HG03565 (cell line): ENCODE measurements at regions not wholly inside any gene's neighbourhood (a gene's known extent, or its start where the extent isn't known, plus 50 kb on each side); places are given as distances from the start of the nearest gene placed in this dataset.

ENCODE experiments used
- ATAC-seq: cut with Tn5 transposase; IDR thresholded peaks from one replicate; pipeline ENCODE4 v1.9.1; 2021; ENCODE audit warnings: mild to moderate bottlenecking, moderate library complexity; ENCODE audit not compliant: unreplicated experiment

DNA sequence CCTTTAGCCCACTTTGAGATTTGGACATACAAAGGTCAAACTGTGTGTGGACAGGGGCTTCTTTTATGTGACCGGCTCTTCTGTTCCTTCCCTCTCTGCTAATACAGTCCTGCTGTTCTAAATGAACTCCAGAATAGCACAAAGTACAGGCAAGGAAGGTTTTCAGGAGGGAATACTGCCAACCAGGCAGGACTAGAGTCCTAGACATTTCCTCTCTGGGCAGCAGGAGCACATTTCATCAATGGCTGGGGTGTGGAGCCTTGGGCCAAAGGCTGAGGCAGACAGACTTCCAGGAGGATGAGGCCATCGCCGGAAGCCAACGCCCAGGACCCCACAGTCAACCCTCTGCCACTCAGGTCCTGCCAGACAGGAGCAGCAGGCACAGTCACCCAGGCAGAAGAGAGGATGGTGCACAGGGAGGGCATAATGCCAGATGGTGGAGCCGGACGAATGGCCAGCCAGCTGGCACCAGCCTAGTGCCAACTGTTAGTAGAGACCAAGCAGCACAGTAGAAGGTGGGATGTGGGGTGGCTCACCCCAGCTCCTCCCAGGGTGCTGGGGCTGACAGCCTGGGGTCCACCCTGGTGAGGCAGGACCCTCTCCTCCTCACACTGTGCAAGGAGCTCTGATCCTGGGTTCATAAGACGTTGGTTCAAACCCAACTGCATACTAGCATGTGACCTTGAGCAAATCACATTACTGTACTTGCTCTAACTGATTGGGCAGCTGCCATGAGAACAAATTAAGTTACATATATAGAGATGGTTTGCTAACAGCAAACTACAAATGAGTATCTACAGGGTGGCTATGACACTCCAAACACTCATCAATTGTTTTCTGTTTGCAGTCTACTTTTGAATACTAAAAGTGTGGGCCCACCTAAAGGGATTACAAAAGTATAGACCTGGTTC is 410.7 kb downstream of the SIPA1L2 start:
- ATAC-seq = no peak

DNA sequence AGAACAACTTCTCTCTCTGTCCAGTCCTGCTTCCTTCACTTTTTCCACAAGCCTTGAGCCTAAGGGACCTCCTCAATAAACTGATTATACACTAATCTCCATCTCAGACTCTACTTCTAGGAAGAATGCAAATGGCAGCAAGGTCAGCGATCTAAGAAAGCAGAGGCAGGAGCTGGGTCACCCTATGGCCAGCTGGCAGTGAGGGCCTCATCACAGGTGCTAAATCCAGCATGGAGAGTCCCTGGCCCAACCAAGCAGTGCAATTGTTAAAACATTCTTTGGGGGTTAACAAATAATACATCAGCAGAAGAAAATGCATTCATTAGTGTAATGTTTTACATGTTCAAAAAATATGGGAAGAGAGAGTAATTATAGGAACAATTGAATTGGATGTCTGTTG is 416.0 kb downstream of the SIPA1L2 start:
- ATAC-seq = no peak

DNA sequence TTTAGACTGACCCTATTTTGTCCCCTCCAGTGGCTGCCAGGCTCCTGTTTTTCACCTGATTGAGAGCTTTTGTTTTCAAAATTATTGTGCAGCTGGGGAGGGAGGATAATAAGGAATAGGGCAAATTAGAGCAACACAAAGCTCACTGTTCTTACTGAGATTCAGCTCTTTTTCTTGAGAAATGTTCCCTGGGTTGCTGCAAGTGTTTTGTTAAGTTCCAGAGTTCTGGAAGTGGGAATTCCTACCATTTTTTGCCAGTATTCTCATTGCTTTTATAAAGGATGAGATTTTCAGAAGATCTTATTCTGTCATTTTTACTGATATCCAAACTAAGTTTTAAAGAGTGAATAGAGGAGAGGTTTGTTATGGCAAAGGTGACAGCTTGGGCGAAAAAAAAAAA is 417.7 kb downstream of the SIPA1L2 start:
- no peak for ATAC-seq

DNA sequence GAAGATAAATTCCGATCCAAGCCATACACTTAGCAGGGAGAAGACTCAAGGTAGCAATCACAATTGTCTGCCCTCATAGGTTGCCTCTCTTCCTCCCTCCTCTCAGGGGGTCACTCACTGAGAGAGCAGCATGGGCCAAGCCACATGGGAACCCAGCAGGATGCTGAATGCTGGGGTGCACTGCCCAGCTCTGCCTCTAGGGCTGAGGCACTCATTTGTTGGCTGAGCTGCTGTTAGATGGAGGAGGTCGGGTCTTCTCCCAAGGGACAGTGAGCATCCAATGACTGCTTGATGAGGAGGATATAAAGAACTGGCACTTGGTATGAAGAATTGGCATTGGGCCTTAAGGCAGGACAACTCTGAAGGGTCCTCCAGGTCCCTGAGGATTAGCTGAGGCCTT is 418.8 kb downstream of the SIPA1L2 start:
- peak; percentile 56 for ATAC-seq

DNA sequence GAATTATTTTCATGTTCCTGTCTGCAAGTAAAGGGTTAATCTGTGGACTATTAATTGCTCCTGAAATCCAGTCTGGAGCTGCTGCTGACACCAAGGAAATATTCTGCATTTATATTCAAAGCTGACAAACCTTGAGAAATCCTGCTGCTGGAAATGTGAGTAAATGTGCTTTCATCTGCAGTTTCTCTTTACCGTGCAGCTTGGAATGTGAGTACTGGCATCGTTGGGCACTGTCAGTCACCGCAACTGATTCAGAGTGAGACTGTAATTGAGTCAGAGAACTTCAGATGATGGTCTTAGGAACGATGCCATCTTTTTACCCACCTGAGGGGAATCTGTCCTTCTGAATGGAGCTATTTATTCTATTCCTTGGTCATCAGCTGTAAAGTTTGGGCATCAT is 420.6 kb downstream of the SIPA1L2 start:
- no peak for ATAC-seq

DNA sequence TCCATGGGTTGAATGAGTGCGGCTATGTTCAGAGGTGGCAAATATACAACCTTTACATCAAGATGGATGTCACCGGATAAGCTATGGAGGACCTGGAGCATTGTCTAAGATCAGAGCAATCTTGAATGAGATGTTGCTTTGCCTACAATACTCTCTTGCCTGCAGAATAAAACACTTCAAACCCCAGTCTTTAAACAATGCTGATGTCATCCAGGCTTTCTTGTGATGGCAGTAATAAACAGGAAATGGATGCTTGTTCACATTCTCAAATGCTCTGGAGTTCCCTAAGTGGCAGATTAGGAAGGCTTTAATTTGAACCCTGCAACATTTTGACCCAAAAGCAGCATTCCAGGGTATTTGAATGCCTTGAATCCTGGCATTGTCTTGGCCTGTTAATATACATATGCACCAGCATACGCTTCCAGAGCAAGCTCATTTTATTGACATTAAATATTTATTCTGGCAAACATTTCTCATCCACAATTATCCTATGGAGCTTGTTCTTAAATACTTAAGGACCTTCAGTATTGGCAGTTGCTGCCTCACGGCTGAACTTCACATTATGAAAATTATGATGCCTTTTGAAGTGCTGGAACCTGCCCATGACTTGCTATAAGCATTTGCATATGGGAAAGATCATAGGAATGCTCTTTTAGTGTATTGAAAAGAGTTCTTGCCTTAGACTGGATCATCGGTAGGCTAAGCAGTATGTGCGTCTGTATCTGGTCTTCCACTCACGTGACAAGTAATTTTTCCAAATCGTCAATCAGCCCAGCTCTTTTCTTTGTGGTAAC is 422.7 kb downstream of the SIPA1L2 start:
- no peak for ATAC-seq

DNA sequence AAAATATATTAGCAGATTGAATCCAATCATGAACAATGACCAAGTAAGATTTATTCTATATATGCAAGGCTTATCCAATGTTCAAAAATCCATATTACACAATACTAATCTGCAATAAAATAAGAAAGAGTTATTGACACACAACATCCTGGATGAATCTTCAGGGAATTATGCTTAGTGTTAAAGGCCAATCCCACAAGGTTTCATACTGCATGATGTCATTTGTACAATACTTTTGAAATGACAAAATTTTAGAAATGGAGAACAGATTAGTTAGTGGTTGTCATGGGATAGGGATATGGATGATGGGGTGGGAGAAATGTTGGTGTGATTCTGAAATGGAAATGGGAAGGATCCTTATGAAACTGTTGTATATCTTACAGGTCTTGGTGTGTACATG is 425.7 kb downstream of the SIPA1L2 start:
- no peak for ATAC-seq

DNA sequence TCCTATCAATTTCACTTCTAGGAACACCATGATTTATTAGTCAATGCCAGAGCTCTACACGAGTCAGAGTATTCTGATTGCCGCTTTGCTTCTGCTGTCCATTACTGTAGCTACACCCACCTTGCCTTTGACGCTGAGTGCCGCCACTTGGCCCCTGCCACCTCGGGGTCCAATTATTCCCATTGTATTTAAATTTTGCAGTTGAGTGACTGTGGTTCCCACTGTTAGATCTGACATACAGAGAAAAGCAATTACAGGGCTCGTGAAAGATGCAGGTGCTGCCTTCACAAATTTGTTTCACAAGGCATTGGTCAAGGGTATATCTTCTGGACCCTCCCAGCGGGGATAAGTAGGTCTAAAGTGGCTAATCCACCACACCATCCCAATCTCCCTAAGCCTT is 428.9 kb downstream of the SIPA1L2 start:
- no peak for ATAC-seq

DNA sequence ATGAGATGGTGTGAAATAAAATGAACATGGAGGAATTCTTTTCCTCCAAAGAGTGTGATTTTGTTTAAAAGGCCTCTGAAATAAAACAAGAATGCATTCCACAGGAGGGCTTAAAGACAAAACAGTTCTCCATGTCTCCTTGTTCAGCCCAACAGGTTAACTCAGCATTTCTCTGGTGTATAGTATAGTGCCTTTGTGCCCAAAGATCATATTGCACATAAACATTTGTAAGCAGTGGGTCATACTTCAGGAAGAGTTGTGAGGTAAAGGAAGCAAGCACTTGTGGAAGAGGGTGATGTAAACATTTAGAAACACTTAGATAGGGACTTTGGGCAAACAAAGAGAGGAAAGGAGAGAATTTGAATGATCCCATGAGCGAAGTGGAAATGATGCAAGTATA is 433.9 kb downstream of the SIPA1L2 start:
- no peak for ATAC-seq

DNA sequence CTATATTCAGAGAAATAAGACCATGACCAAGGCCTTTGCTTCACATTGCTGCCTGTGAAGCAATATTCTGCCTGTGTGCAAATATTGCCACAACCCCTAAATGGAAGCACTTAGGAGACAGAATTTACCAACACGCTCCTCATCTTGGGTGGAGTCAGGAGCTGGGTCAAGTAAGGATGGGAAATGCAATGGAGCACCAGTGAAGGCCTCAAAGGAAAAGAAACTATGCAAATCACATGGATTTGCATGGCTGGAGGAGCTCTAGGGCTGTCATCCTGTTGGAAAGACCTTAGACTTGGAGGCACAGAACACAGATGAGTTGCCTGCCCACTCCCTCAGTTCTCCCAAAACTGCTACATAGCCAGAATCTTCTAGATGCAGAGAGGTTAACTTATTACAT is 435.5 kb downstream of the SIPA1L2 start:
- no peak for ATAC-seq

DNA sequence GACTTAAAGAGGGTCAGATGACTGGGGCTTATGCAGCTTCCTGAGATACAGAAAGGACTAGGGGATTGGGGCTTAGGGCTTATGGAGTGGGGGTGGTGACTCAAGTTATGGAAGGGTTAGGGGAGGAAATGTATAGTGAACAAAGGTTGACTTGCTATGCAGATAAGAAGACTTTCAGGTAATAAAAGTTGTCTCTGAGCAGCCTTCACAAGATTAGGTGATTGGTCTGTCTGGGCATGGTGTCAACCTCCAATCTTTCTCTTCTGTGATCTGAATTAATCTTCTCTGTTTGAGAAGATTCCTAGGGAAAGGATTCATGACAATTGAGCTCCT is 436.5 kb downstream of the SIPA1L2 start:
- no peak for ATAC-seq

DNA sequence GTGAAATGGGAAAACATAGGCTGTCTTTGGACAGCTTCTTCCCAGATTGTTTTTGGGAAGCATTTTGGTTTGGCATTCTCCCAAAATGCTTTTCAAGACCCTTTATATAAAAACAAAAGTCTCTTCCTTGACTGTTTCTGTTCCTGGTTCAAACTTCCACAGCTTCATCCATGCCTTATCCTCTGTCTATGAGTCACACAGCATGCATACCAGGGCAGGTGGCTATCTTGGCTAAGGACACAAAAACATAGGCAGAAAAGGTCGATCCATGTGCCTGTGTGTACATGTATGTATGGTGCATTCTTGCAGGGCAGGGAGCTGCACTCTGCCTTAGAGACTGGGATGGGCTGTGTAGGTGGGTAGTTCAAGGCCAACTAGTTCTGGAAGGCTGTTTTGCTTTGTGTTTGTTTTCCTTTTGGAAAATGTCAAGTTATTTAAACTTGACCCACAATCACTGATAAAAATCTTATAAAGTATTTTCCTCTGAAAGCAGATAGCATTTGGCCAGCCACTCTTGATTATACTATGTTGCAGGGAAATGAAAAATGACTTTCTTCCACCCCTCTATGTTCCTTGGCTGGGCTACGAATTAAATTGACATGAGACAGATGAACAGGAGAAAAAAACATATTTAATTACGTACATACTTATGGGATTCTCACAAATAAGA is 437.0 kb downstream of the SIPA1L2 start:
- ATAC-seq = no peak

DNA sequence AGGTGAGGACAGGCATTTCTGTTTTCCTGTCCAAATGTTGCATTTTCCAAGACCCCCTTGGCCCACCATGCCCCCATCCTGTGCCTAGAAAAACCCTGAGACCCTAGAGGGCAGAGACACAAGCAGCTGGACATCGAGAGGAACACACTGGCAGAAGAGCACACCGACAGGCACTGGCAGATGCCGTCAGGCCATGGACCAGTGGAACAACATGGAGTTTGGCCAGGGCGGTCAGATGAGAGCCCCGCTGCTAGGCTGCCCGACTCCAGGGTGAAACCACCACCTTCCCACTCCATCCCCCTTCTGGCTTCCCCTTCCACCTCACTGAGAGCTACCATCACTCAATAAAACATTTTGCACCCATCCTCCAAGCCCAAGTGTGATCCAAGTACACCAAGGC is 438.4 kb downstream of the SIPA1L2 start:
- no peak for ATAC-seq

DNA sequence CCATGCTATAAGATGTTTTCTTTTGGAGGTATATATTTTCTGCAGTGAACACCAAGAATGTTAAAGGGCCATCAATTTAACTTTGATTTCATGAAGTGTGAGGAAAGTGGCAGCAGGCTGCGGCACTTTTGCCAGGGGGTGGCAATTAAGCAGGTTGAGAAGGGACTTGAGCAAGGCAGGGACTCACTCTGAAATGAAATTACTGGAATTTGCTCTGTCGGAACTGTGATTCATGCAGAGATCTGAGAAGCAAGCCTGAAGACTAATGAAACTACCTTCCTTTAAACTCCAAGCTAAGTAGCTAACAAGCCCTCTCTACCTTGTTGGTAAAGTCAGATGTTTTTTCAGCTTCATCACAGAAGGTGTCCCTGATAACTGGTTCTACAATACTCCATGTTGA is 441.6 kb downstream of the SIPA1L2 start:
- ATAC-seq = no peak

DNA sequence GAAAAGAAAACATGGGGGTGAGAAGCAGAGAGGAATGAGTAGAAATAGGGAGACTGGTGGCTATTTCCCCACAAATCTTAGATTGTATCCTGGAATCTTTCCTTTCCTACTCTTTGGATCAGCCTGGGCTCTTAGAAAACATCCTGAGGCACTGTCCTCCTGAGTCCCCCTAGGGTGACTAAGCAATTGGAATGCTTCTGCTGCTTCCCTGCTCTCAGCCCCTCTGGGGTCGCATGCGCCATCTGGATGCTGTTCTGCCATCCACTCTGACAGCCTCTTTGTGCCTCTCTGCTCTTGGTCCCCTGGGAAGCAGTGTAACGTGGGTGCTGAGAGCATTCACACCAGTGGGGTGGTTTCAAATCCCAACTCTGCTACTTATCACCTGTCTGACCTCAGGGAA is 443.0 kb downstream of the SIPA1L2 start:
- no peak for ATAC-seq

DNA sequence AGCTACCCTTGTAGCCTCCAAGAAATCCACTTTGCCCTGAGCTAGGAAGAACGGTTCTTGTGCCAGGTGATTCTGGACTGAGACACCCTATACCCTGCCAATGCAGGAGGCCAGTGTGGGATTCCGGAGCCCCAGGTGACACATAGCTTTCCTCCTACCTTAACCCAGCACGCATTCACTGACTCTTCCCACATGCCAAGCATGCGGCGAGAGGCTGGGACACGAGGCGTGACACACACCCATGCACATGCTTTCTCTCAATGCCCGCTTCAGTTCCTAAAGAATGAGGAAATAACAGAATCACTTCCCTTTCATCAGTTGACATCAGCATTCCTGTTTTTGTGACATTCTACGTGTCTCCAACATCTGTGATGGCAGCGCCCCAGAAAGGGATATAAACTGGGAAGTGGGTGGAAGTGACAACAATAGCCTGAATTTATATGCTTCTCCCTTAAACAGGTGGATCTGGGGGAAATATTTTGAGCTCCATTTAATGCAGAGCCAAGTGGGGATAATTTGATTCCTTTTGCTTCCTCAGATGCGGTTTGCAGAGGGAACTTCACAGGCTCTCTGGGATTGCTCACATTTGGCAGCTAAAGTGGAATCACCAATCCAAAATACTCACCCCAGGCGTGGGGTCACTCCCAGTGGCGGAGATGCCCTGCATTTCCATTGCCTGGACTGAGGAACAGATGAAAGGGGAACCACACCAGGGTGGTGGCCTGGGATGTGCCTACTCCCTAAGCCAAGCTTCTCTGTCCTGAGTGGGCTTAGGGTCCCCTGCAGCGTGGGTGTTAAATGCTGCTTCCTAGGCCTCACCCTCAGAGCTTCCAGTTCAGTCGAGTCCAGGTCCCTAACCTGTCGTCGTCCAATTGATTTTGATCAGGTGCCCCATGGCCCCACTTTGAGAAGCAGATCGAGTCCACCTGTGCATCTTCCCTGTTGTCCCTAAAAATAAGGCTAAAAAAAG is 445.1 kb downstream of the SIPA1L2 start:
- no peak for ATAC-seq

DNA sequence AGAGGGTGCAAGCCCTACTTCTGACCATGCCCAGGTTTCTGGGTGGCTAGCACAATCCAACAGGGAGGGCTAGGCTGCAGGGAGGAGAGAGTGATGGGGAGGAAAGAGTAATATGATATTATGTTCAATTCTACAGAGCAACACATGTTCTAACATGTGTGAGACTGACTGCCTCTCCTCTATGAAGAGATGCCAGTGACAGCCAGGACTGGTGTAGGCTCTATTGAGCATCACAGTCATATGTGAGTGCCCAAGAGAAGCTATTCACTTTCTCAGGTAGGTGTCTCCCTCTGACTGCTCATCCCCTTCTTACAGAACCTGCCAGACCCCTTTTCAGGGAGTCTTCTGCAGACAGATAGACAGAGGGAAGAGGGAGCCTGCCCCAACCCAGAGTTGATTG is 446.1 kb downstream of the SIPA1L2 start:
- ATAC-seq = no peak

DNA sequence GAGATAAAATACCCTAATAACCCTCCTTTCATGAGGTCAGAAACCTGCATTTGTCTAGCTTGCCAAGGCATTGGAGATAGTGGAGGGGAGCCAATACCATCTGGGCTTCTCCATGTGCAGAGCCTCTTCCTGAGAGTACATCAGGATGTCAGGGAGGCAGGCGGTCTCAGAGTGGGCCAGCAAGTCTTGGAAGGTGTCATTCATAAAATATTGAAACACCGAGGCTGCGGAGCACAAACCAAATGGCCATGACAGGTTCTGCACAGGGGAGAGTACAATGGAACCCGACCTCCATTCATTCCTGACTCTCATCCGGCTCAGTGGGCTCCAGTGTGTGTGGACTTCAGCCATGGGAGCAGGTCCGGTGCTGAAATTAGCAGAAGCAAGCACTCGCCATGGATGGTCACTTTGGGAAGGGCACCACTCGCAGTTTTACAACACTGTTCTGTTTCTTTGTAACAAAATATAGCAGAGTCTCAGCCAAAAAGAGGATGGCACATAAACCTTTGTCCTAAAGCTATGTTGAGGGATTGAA is 446.6 kb downstream of the SIPA1L2 start:
- ATAC-seq = no peak

DNA sequence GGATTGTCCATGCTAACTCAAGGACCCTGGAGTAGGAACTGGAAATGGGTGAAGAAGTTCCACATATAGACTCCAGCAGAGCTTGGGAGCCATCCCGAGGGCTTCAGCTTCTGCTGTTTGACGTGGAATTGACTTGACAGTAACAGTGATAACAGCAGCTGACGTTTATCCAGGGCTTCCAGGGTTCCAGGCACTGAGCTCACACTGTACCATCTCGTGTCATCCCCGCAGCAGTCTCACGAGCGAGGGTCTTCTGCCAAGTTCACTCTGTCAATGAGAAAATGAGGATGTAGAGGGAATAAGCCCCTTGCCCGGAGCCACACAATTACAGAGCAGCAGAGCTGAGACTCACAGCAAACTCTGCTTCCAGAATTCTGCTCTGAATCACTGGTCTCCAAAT is 447.7 kb downstream of the SIPA1L2 start:
- no peak for ATAC-seq

DNA sequence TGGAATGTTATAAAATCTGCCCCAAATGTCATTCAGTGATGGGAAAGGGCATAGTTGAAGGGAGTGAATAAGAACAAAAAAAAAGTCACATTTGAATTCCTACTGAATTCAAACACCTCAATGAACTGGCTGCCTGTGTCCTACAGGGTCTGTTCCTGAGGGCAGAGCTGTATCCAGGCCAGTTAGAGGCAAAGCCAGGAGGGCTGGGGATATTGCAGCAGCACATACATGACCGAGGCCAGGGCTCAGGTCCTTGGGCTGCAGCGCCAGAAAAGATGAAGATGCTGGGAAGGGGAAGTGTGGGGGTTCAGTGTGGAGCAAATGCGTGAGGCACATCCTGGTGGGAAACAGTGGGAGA is 449.2 kb downstream of the SIPA1L2 start:
- no peak for ATAC-seq
